RWPE2 (cell line): ENCODE measurements at regions not wholly inside any gene's neighbourhood (a gene's known extent, or its start where the extent isn't known, plus 50 kb on each side); places are given as distances from the start of the nearest gene placed in this dataset.

Experiments
- ATAC-seq: fragments of 200-7000 bp; cut with Tn5 transposase; 3 replicates; pipeline ENCODE4 v1.9.1; 2021; ENCODE audit warnings: low read depth
- DNase-seq: peaks from one replicate; pipeline ENCODE4 v3.0.0-alpha.2; 2020; ENCODE audit warnings: low spot score
- H3K27ac ChIP-seq: fragments of 450-650 bp; 2 replicates; pipeline ENCODE4 v1.5.1; 2017; ENCODE audit warnings: mild to moderate bottlenecking; ENCODE audit not compliant: poor library complexity, severe bottlenecking
- H3K27me3 ChIP-seq: fragments of 250-450 bp; sonication (Bioruptor Pico); 2 replicates; pipeline ENCODE4 v1.5.1; 2021; ENCODE audit warnings: mild to moderate bottlenecking, moderate library complexity; ENCODE audit not compliant: insufficient read depth, poor library complexity, severe bottlenecking
- H3K36me3 ChIP-seq: fragments of 250-450 bp; sonication (Bioruptor Pico); 2 replicates; pipeline ENCODE4 v1.5.1; 2020; ENCODE audit warnings: low read depth, mild to moderate bottlenecking, moderate library complexity
- H3K4me1 ChIP-seq: fragments of 250-450 bp; sonication (Bioruptor Pico); 2 replicates; pipeline ENCODE4 v1.5.1; 2021; ENCODE audit warnings: mild to moderate bottlenecking, moderate library complexity; ENCODE audit not compliant: insufficient read depth, poor library complexity, severe bottlenecking
- H3K4me3 ChIP-seq: fragments of 250-450 bp; sonication (Bioruptor Pico); 2 replicates; pipeline ENCODE4 v1.5.1; 2021; ENCODE audit warnings: mild to moderate bottlenecking, moderate library complexity; ENCODE audit not compliant: severe bottlenecking
- H3K9me3 ChIP-seq: fragments of 250-450 bp; sonication (Bioruptor Pico); 2 replicates; pipeline ENCODE4 v1.5.1; 2021; ENCODE audit warnings: mild to moderate bottlenecking, moderate library complexity; ENCODE audit not compliant: severe bottlenecking
- TF ChIP-seq, protein P1 (sequence below): fragments of 450-650 bp; IDR thresholded peaks from one replicate; pipeline ENCODE4 v1.5.1; 2017; ENCODE audit warnings: mild to moderate bottlenecking, moderate library complexity; ENCODE audit not compliant: poor library complexity, severe bottlenecking

DNA sequence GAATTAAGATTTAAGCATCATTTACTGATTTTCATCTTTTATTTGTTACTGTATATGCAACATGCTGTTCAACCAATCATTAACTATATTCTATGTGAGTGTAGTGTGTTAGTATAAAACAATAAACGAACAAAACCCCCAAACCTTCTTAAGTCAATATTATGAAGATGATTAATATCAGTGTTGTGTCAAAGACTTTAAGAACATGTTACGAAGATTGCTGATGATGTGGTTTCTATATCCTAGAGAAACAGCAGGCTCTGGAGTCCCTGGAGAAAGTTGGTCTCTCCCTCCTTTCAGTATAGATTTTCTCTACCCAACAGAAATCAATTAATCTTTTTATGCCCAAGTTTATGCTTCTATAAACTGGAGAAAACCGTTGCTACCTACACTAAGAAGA is 393.8 kb upstream of the HSF2 start:
- Histone ChIP-seq H3K4me1 (no peaks in the 10 kb centered on the region), H3K36me3 (no peaks in the 10 kb centered on the region), H3K27ac (no peak overlapping the region), H3K9me3 (no peaks in the 10 kb centered on the region), H3K27me3 (no peaks in the 10 kb centered on the region), H3K4me3 (no peak overlapping the region)
- DNase-seq (no peak), ATAC-seq (no peak)
- TF ChIP-seq, protein P1, sequence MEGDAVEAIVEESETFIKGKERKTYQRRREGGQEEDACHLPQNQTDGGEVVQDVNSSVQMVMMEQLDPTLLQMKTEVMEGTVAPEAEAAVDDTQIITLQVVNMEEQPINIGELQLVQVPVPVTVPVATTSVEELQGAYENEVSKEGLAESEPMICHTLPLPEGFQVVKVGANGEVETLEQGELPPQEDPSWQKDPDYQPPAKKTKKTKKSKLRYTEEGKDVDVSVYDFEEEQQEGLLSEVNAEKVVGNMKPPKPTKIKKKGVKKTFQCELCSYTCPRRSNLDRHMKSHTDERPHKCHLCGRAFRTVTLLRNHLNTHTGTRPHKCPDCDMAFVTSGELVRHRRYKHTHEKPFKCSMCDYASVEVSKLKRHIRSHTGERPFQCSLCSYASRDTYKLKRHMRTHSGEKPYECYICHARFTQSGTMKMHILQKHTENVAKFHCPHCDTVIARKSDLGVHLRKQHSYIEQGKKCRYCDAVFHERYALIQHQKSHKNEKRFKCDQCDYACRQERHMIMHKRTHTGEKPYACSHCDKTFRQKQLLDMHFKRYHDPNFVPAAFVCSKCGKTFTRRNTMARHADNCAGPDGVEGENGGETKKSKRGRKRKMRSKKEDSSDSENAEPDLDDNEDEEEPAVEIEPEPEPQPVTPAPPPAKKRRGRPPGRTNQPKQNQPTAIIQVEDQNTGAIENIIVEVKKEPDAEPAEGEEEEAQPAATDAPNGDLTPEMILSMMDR: no peak

- TF ChIP-seq, protein P1: no peak
- no peaks in the 10 kb centered on the region for H3K4me1 ChIP-seq
- H3K27ac ChIP-seq: no peak overlapping the region
- ATAC-seq: no peak
- no peaks in the 10 kb centered on the region for H3K9me3 ChIP-seq
- H3K4me3 ChIP-seq: no peak overlapping the region
- no peaks in the 10 kb centered on the region for H3K27me3 ChIP-seq
- no peaks in the 10 kb centered on the region for H3K36me3 ChIP-seq
- DNase-seq: no peak
Observed at GRCh38 chr6:122007339-122007738, 392.1 kb upstream of the HSF2 start.

GRCh38 chr6:122008101-122008999 is 391.1 kb upstream of the HSF2 start:
- no peak for DNase-seq
- Histone ChIP-seq H3K4me1 (no peaks in the 10 kb centered on the region), H3K36me3 (no peaks in the 10 kb centered on the region), H3K9me3 (no peaks in the 10 kb centered on the region), H3K27me3 (no peaks in the 10 kb centered on the region), H3K4me3 (no peak overlapping the region), H3K27ac (no peak overlapping the region)
- ATAC-seq: no peak
- TF ChIP-seq, protein P1: no peak

DNA sequence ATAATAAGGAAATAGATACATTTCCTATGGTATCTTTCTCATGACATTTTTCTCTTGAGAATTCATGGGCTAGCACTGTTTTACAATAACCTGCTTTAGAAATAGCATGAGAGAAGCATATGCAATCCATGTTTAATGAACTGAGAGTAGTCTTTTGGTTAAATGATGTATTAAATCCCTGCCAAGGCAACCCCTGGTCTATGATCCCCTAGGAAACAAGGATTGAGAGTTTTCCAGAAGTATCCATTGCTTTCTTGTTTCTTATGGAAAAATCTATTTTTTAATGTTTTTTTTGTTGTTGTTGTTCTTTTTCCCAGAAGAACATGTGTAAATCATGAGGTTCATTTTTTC is 390.5 kb upstream of the HSF2 start:
- H3K4me3 ChIP-seq: no peak overlapping the region
- H3K9me3 ChIP-seq: no peaks in the 10 kb centered on the region
- ATAC-seq (no peak), DNase-seq (no peak)
- no peaks in the 10 kb centered on the region for H3K27me3 ChIP-seq
- no peak overlapping the region for H3K27ac ChIP-seq
- H3K4me1 ChIP-seq: no peaks in the 10 kb centered on the region
- TF ChIP-seq, protein P1: no peak
- H3K36me3 ChIP-seq: no peaks in the 10 kb centered on the region

DNA sequence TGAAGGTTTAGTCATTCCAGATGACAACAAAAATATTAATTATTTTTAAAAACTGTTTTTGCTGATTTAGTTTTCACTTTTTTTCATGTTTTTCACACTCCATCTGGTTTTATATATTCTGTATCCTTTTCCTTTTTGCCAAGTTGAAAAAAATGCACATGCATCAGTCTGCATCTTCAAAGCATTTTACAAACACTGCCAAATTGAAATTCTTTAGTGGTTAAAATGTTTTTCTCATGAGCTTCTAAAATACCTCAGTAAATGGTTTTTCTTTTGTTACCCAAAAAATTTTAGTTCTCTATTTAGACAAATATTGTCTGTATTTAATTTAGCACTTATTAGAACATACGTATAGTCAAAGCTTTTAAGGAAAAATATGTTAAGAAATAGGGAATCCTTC is 386.9 kb upstream of the HSF2 start:
- Histone ChIP-seq H3K4me1 (no peaks in the 10 kb centered on the region), H3K27ac (no peak overlapping the region)

More for the DNA sequence above, 386.9 kb upstream of the HSF2 start:
- no peak for DNase-seq
- ATAC-seq: no peak
- Histone ChIP-seq H3K36me3 (no peaks in the 10 kb centered on the region), H3K4me3 (no peak overlapping the region), H3K9me3 (no peaks in the 10 kb centered on the region), H3K27me3 (no peaks in the 10 kb centered on the region)
- TF ChIP-seq, protein P1: no peak
